ENCODE measurements at regions not wholly inside any gene's neighbourhood (a gene's known extent, or its start where the extent isn't known, plus 50 kb on each side); places are given as distances from the start of the nearest gene placed in this dataset.

DNA sequence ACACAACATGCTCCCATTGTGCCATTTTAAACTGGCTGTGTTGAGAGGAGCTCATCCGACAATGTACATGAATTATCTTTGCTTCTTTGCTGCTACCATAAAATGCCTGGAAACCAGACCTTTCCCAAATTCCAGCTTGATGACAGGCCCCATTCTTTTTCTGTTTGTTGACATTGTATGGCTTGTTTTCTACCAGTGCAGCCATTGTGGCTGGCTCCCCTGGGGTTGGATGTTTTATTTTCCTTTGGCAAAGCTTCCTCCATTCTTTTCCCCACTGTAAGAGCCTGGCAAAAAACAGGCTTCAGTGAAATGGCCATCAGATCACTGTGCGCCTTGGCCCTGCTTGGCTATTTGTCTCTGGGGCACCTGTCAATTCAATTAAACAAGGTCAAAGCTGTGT is 532.5 kb downstream of the VRK1 start:
- no peak for TF ChIP-seq EZH2 (IDR thresholded peaks at IDR 0.05; ENCODE audit: borderline replicate concordance, low read depth, low read length, severe bottlenecking)
- TF ChIP-seq, protein P1, sequence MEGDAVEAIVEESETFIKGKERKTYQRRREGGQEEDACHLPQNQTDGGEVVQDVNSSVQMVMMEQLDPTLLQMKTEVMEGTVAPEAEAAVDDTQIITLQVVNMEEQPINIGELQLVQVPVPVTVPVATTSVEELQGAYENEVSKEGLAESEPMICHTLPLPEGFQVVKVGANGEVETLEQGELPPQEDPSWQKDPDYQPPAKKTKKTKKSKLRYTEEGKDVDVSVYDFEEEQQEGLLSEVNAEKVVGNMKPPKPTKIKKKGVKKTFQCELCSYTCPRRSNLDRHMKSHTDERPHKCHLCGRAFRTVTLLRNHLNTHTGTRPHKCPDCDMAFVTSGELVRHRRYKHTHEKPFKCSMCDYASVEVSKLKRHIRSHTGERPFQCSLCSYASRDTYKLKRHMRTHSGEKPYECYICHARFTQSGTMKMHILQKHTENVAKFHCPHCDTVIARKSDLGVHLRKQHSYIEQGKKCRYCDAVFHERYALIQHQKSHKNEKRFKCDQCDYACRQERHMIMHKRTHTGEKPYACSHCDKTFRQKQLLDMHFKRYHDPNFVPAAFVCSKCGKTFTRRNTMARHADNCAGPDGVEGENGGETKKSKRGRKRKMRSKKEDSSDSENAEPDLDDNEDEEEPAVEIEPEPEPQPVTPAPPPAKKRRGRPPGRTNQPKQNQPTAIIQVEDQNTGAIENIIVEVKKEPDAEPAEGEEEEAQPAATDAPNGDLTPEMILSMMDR (IDR thresholded peaks at IDR 0.05; ENCODE audit: extremely low read depth in 1 of 2, insufficient read depth in 1 of 2, low read depth in 1 of 2, low read length in 2 of 2): no peak
- TF ChIP-seq POLR2A (IDR thresholded peaks at IDR 0.05; ENCODE audit: low read depth, low read length): no peak
- TF ChIP-seq POLR2AphosphoS5 (IDR thresholded peaks at IDR 0.05; ENCODE audit: insufficient read depth, low read depth, low read length): no peak
- TF ChIP-seq, protein P2, sequence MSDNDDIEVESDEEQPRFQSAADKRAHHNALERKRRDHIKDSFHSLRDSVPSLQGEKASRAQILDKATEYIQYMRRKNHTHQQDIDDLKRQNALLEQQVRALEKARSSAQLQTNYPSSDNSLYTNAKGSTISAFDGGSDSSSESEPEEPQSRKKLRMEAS (IDR thresholded peaks at IDR 0.05; ENCODE audit: insufficient read depth, insufficient read length): no peak
- no peak for TF ChIP-seq JUN (IDR thresholded peaks at IDR 0.05; ENCODE audit: borderline replicate concordance, insufficient read depth, insufficient read length, low read depth)
